ENCODE measurements at regions not wholly inside any gene's neighbourhood (a gene's known extent, or its start where the extent isn't known, plus 50 kb on each side); places are given as distances from the start of the nearest gene placed in this dataset.

DNA sequence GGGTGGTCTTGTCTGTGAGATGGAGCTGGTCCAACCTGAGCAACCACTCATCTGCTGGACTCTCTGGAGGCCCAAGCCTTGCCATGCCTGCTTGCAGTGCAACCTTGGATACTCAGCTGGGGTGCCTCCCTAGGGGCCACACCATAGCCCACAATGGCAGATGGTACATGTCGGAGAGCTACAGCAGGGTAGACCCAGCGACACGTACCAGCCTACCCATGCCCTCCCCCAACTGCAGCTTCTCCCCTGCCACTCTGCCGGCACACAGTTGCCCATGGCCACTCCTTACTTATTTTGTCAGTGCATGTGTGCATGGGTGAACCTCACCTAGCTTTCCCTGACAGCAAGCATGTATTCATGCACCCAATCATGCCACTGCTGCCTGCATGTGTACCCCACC lies 690.9 kb downstream of the CCDC85A start:
- TF ChIP-seq TSHZ2 (CRISPR knock-in tag; IDR thresholded peaks at IDR 0.05) (no peak), ISL1 (CRISPR knock-in tag; IDR thresholded peaks at IDR 0.05) (no peak)

Measured in SK-N-SH treated with all-trans-retinoic acid at 6 μM for 48 hours (cell line).